DMS153 treated with DMSO at 0.1 percent for 48 hours (cell line): ENCODE measurements at regions not wholly inside any gene's neighbourhood (a gene's known extent, or its start where the extent isn't known, plus 50 kb on each side); places are given as distances from the start of the nearest gene placed in this dataset.

Experiments
- DNase-seq: peaks from one replicate; lab custom pipeline; 2025; ENCODE audit not compliant: unreplicated experiment; lab: John Stamatoyannopoulos, UW

- no peak for DNase-seq
Observed at GRCh38 chr6:138550346-138550767, 51.1 kb upstream of the NHSL1 start.

- no peak for DNase-seq
Observed at GRCh38 chr6:138554146-138554545, 54.9 kb upstream of the NHSL1 start.

- DNase-seq: no peak
Observed at GRCh38 chr6:138555421-138555988, 56.2 kb upstream of the NHSL1 start.

GRCh38 chr6:138557147-138557546 is 57.9 kb upstream of the NHSL1 start:
- DNase-seq: no peak

- DNase-seq: no peak
Observed at GRCh38 chr6:138559143-138559542, 59.8 kb upstream of the NHSL1 start.

GRCh38 chr6:138560130-138560860 is 61.0 kb upstream of the NHSL1 start:
- DNase-seq: no peak

GRCh38 chr6:138562691-138563090 is 63.4 kb upstream of the NHSL1 start:
- no peak for DNase-seq

- DNase-seq: no peak
Observed at GRCh38 chr6:138563231-138563630, 63.9 kb upstream of the NHSL1 start.

- no peak for DNase-seq
Observed at GRCh38 chr6:138563650-138564049, 64.4 kb upstream of the NHSL1 start.

- no peak for DNase-seq
Observed at GRCh38 chr6:138564170-138564721, 65.0 kb upstream of the NHSL1 start.

GRCh38 chr6:138567052-138567451 is 67.8 kb upstream of the NHSL1 start:
- DNase-seq: no peak

- no peak for DNase-seq
Observed at GRCh38 chr6:138568997-138569396, 69.7 kb upstream of the NHSL1 start.

- no peak for DNase-seq
Observed at GRCh38 chr6:138569554-138569953, 70.3 kb upstream of the NHSL1 start.

- DNase-seq: no peak
Observed at GRCh38 chr6:138569970-138570724, 70.9 kb upstream of the NHSL1 start.

GRCh38 chr6:138570725-138571029 is 71.4 kb upstream of the NHSL1 start:
- DNase-seq: no peak

GRCh38 chr6:138571181-138571580 is 71.9 kb upstream of the NHSL1 start:
- DNase-seq: no peak

- DNase-seq: no peak
Observed at GRCh38 chr6:138571585-138572166, 72.4 kb upstream of the NHSL1 start.

GRCh38 chr6:138572167-138572875 is 73.0 kb upstream of the NHSL1 start:
- DNase-seq: peak; percentile 89

- DNase-seq: no peak
Observed at GRCh38 chr6:138572885-138573284, 73.6 kb upstream of the NHSL1 start.

GRCh38 chr6:138575257-138575656 is 76.0 kb upstream of the NHSL1 start:
- no peak for DNase-seq

GRCh38 chr6:138576313-138576712 is 77.0 kb upstream of the NHSL1 start:
- DNase-seq: no peak
